Panc1 (cell line): ENCODE measurements at regions not wholly inside any gene's neighbourhood (a gene's known extent, or its start where the extent isn't known, plus 50 kb on each side); places are given as distances from the start of the nearest gene placed in this dataset.

Experiments
- ATAC-seq: fragments of 200-7000 bp; cut with Tn5 transposase; 2 replicates; pipeline ENCODE4 v1.9.1; 2020; ENCODE audit warnings: mild to moderate bottlenecking, moderate library complexity
- BruUV-seq: library from RNA; stranded (reverse); fragments of 400-500 nt; replicated peaks from 2 replicates; lab custom pipeline; 2021; lab: Mats Ljungman, UMichigan
- CTCF ChIA-PET: fragments of 300-600 bp; sonication (Branson Sonifier 250); formaldehyde crosslinking; loops from one replicate; lab custom pipeline; 2022; ENCODE audit warnings: antibody characterized with exemption; lab: Charles Lee
- POLR2A ChIA-PET: fragments of 300-600 bp; sonication (Branson Sonifier 250); formaldehyde crosslinking; loops from one replicate; lab custom pipeline; 2022; ENCODE audit warnings: antibody characterized with exemption; lab: Charles Lee
- DNase-seq: peaks from one replicate; pipeline ENCODE4 v3.0.0-alpha.2; 2010; ENCODE audit warnings: low read depth, low spot score
- H3K27ac ChIP-seq: 2 replicates; pipeline ENCODE4 v1.5.1; 2011; ENCODE audit warnings: mild to moderate bottlenecking, low read length, inconsistent platforms
- H3K27me3 ChIP-seq: fragments of 200-500 bp; sonication (Bioruptor generic); 2 replicates; pipeline ENCODE4 v1.6.0; 2014; ENCODE audit warnings: low read length, inconsistent platforms; ENCODE audit not compliant: control insufficient read depth, insufficient read depth
- H3K36me3 ChIP-seq: fragments of 200-500 bp; sonication (Bioruptor generic); 2 replicates; pipeline ENCODE4 v1.5.1; 2014; ENCODE audit warnings: inconsistent platforms, mild to moderate bottlenecking, low read length, moderate library complexity; ENCODE audit not compliant: control insufficient read depth, insufficient read depth
- H3K4me1 ChIP-seq: 2 replicates; pipeline ENCODE4 v1.5.1; 2011; ENCODE audit warnings: inconsistent platforms, mild to moderate bottlenecking, low read length, moderate library complexity; ENCODE audit not compliant: control insufficient read depth, insufficient read depth
- H3K4me3 ChIP-seq, 2 experiments: 2 replicates each; pipeline ENCODE4 v1.5.1; 2011 to 2012; ENCODE audit warnings: low read depth in 2 of 2, low read length in 2 of 2, mild to moderate bottlenecking in 2 of 2, inconsistent platforms in 1 of 2, moderate library complexity in 1 of 2
- H3K9me3 ChIP-seq: fragments of 200-500 bp; sonication (Bioruptor generic); 2 replicates; pipeline ENCODE4 v1.5.1; 2014; ENCODE audit warnings: low read depth, mild to moderate bottlenecking, inconsistent platforms, low read length, moderate library complexity; ENCODE audit not compliant: control insufficient read depth, insufficient read depth
- POLR2AphosphoS5 ChIP-seq: IDR thresholded peaks from 2 replicates; pipeline ENCODE4 v1.6.1; 2012; ENCODE audit warnings: mild to moderate bottlenecking, low read depth, low read length, moderate library complexity
- SIN3A ChIP-seq: IDR thresholded peaks from 2 replicates; pipeline ENCODE4 v1.6.1; 2012; ENCODE audit warnings: low read depth, mild to moderate bottlenecking, low read length, moderate library complexity, borderline replicate concordance; ENCODE audit not compliant: insufficient read depth
- TCF7L2 ChIP-seq: IDR thresholded peaks from 2 replicates; pipeline ENCODE4 v1.6.1; 2011; ENCODE audit warnings: mild to moderate bottlenecking, low read depth, low read length, inconsistent platforms
- in situ Hi-C: cut with HindIII; loops from 2 replicates; pipeline ENCODE4 v1.10.0; 2016; ENCODE audit warnings: low sequenced_read_pairs, low pct_unique_long_range_greater_than_20kb
- intact Hi-C: fragments of 100-400 bp; cut with micrococcal nuclease; formaldehyde crosslinking; loops from one replicate; pipeline ENCODE4 v1.10.0; 2022; ENCODE audit not compliant: unreplicated experiment
- TF ChIP-seq, protein P1 (sequence below), 2 experiments: IDR thresholded peaks; 2 replicates each; pipeline ENCODE4 v1.6.1; 2011 to 2012; ENCODE audit warnings: low read depth in 2 of 2, control low read depth in 1 of 2, low read length in 1 of 2, mild to moderate bottlenecking in 1 of 2, moderate library complexity in 1 of 2; ENCODE audit not compliant: insufficient read depth in 1 of 2
- TF ChIP-seq, protein P2 (sequence below): fragments of 450-650 bp; IDR thresholded peaks from 2 replicates; pipeline ENCODE4 v1.5.1; 2017; ENCODE audit warnings: mild to moderate bottlenecking

- H3K9me3 ChIP-seq: no peaks in the 10 kb centered on the region
- TF ChIP-seq, protein P1, sequence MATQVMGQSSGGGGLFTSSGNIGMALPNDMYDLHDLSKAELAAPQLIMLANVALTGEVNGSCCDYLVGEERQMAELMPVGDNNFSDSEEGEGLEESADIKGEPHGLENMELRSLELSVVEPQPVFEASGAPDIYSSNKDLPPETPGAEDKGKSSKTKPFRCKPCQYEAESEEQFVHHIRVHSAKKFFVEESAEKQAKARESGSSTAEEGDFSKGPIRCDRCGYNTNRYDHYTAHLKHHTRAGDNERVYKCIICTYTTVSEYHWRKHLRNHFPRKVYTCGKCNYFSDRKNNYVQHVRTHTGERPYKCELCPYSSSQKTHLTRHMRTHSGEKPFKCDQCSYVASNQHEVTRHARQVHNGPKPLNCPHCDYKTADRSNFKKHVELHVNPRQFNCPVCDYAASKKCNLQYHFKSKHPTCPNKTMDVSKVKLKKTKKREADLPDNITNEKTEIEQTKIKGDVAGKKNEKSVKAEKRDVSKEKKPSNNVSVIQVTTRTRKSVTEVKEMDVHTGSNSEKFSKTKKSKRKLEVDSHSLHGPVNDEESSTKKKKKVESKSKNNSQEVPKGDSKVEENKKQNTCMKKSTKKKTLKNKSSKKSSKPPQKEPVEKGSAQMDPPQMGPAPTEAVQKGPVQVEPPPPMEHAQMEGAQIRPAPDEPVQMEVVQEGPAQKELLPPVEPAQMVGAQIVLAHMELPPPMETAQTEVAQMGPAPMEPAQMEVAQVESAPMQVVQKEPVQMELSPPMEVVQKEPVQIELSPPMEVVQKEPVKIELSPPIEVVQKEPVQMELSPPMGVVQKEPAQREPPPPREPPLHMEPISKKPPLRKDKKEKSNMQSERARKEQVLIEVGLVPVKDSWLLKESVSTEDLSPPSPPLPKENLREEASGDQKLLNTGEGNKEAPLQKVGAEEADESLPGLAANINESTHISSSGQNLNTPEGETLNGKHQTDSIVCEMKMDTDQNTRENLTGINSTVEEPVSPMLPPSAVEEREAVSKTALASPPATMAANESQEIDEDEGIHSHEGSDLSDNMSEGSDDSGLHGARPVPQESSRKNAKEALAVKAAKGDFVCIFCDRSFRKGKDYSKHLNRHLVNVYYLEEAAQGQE (IDR thresholded peaks at IDR 0.05; ENCODE audit: insufficient read depth in 1 of 2, low read depth in 2 of 2, low read length in 1 of 2): no peak
- TF ChIP-seq, protein P2, sequence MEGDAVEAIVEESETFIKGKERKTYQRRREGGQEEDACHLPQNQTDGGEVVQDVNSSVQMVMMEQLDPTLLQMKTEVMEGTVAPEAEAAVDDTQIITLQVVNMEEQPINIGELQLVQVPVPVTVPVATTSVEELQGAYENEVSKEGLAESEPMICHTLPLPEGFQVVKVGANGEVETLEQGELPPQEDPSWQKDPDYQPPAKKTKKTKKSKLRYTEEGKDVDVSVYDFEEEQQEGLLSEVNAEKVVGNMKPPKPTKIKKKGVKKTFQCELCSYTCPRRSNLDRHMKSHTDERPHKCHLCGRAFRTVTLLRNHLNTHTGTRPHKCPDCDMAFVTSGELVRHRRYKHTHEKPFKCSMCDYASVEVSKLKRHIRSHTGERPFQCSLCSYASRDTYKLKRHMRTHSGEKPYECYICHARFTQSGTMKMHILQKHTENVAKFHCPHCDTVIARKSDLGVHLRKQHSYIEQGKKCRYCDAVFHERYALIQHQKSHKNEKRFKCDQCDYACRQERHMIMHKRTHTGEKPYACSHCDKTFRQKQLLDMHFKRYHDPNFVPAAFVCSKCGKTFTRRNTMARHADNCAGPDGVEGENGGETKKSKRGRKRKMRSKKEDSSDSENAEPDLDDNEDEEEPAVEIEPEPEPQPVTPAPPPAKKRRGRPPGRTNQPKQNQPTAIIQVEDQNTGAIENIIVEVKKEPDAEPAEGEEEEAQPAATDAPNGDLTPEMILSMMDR: no peak
- no peak for TF ChIP-seq SIN3A
- TF ChIP-seq POLR2AphosphoS5: no peak
- TF ChIP-seq TCF7L2: no peak
- H3K27ac ChIP-seq: no peak overlapping the region
- no TSS peak for BruUV-seq
- H3K36me3 ChIP-seq: no peaks in the 10 kb centered on the region
- DNase-seq: no peak
- ChIA-PET POLR2A (no interaction called here), CTCF (interaction anchor here (0.7 kb wide), 1 partner anchor 20 kb away, joined by 5 read pairs; no protein-coding TSS in a partner anchor)
- ATAC-seq: no peak
- in situ Hi-C loops: no loop called here
- H3K27me3 ChIP-seq: no peaks in the 10 kb centered on the region
- no peak overlapping the region for H3K4me3 ChIP-seq
- no peaks in the 10 kb centered on the region for H3K4me1 ChIP-seq
- intact Hi-C loops: no loop called here
These were observed 108.8 kb upstream of the MVB12B start for GRCh38 chr9:126217797-126218196.

- intact Hi-C loops (no loop called here), in situ Hi-C loops (no loop called here)
- Histone ChIP-seq H3K27ac (no peak overlapping the region), H3K27me3 (no peaks in the 10 kb centered on the region), H3K9me3 (no peaks in the 10 kb centered on the region), H3K36me3 (no peaks in the 10 kb centered on the region), H3K4me1 (no peaks in the 10 kb centered on the region), H3K4me3 (no peak overlapping the region)
- CTCF ChIA-PET: no interaction called here
- DNase-seq (no peak), ATAC-seq (no peak)
- POLR2A ChIA-PET: no interaction called here
- no TSS peak for BruUV-seq
- no peak for TF ChIP-seq SIN3A
- TF ChIP-seq, protein P1 (IDR thresholded peaks at IDR 0.05; ENCODE audit: insufficient read depth in 1 of 2, low read depth in 2 of 2, low read length in 1 of 2): no peak
- TF ChIP-seq, protein P2: no peak
- TF ChIP-seq POLR2AphosphoS5: no peak
- no peak for TF ChIP-seq TCF7L2
These were observed 108.1 kb upstream of the MVB12B start for GRCh38 chr9:126218359-126219125.
